GM21526 (cell line): ENCODE measurements at regions not wholly inside any gene's neighbourhood (a gene's known extent, or its start where the extent isn't known, plus 50 kb on each side); places are given as distances from the start of the nearest gene placed in this dataset.
"Not testable (repeated sequence)": the region's sequence is repeated elsewhere in the genome, so short reads cannot be mapped to it uniquely, and the experiment has no call there.

ENCODE experiments used
- ATAC-seq: cut with Tn5 transposase; IDR thresholded peaks from one replicate; pipeline ENCODE4 v1.9.1; 2021; ENCODE audit warnings: moderate library complexity; ENCODE audit not compliant: unreplicated experiment, low FRiP score

- no peak for ATAC-seq
These were observed 2385.2 kb upstream of the C9orf72 start for GRCh38 chr9:29958469-29958868.

GRCh38 chr9:29965834-29966233 lies 2392.6 kb upstream of the C9orf72 start:
- no peak for ATAC-seq

- no peak for ATAC-seq
These were observed 2393.0 kb upstream of the C9orf72 start for GRCh38 chr9:29966247-29966646.

- no peak for ATAC-seq
These were observed 2395.6 kb upstream of the C9orf72 start for GRCh38 chr9:29968831-29969230.

- ATAC-seq, result no peak
These were observed 2396.1 kb upstream of the C9orf72 start for GRCh38 chr9:29969408-29969807.

- ATAC-seq, result no peak
These were observed 2396.8 kb upstream of the C9orf72 start for GRCh38 chr9:29969856-29970647.

GRCh38 chr9:29974197-29974596 lies 2400.9 kb upstream of the C9orf72 start:
- no peak for ATAC-seq

DNA sequence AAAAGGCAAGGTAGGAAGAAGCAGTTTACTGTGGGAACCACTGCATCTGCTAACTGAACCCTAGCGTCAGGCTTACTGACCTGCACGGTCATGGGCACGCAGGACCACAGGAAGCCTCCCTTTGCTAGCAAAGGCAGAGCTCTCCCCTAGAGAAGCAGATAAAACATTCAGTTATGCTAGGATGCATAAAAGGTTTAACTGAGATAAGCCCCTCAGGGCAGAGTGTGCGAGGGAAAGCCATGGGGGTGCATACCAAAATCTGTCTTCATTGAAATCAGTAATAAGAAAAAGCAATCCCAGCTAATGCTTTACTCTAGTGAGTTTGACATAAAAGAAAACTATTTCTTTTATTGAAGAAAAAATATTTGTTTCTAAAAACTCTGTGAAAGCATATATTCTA lies 2403.7 kb upstream of the C9orf72 start:
- ATAC-seq, result no peak

DNA sequence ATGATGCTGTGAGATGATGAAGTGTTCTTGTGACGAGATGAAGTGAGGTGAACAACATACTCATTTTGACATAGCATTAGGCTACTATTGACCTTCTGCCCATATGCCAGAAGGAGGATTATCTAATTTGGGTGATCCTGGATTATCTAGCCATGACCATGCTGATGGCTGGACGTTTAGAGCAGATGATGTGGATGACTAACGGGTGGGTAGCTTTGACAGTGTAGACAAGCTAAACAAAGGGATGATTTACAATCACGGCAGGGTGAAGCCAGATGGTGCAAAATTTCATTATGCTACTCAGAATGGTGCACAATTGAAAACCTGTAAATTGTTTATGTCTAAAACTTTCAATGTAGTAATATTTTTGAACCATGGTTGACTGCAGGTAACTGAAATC lies 2403.4 kb upstream of the ACO1 start:
- ATAC-seq, result no peak

- no peak for ATAC-seq
These were observed 2384.8 kb upstream of the ACO1 start for GRCh38 chr9:29999645-30000044.

DNA sequence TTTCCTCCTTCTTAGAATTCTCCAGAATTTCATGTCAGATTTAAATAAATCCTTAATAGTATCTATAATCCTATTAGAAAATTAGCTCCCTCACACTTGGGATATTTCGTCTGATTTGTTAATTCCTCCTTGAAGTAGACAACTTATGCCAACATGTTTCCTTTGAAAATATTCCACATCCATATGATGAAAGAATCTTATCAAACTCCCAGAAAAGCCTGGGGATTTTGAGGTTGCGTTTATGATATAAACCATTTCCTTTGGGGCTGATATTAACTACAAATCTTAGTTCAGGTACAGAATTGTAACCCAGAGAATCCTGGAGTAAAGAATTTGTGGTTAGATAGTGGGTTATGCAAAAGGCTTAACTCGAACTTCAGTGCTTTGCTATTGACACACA lies 2373.8 kb upstream of the ACO1 start:
- ATAC-seq, result no peak

GRCh38 chr9:30012622-30013021 lies 2371.8 kb upstream of the ACO1 start:
- ATAC-seq, result no peak

DNA sequence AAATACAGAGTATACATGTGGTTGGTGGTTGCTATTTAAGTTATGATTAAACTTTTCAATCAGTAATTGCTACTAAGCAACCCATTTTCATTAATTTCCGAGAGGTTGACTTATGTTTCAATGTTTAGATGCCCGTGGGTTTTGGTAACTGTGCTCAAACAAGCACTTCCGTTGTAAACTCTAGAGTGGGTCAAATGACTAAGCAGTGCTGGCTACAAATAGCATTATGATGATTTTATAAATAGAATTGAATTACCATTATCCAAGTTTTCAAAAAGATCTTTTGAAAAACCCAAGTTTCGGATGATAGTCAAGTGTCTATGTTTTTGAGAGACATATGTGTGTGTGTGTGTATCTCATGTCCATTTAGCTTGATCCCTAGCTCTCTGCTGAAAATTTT lies 2369.4 kb upstream of the ACO1 start:
- no peak for ATAC-seq

DNA sequence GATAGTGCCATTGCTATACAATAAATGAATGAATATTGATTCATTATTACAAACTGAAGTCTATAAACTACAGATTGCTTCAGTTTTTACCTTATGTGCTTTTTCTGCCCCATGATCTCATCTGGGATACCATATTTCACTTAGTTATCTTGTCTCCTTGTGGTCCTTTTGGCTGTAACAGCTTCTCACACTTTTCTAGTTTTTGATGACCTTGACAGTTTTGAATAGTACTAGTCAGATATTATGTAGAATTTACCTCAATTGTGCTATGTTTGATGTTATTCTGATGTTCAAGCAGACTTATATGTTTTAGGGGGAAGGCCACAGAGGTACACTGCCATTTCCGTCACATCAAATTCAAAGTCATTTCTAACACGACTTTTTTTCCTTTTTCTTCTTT lies 2364.3 kb upstream of the ACO1 start:
- no peak for ATAC-seq

DNA sequence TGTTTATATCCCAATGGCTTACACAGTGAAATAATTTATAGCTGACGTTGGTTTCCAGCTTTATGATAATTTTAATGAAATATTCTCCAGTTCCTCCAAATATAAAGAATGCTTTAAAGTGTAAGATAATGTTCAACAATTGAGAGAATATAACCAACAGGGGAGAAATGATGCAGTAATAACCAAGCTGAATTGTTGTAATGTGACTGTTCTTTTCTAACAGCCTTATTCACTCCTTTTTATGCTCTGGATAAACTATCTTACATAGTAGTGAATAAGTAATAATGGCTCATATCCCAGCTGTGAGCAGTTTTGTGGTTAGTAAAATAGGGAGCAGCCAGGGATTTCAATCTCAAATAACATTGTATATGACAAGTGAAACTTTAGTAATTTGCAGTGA lies 2348.7 kb upstream of the ACO1 start:
- no peak for ATAC-seq

DNA sequence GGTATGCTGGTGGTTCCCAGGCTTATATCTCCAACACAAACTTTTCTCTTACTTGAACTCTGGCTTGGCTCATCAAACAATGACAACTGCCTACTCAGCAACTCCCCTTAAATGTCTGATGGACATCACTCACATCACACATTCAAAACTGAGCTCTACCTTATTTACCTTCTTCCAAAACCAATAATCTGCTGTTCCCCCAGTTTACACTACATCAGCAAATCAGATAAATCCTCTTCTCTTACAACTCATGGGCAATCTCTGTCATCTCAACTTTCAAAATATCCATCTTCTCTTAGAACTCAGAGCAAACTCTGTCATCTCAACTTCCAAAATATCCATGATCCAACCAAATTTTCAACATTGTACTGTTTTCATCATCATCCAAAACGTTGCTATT lies 2347.9 kb upstream of the ACO1 start:
- ATAC-seq, result no peak

- ATAC-seq, result no peak
These were observed 2344.7 kb upstream of the ACO1 start for GRCh38 chr9:30039712-30040111.

GRCh38 chr9:30048396-30048795 lies 2336.0 kb upstream of the ACO1 start:
- no peak for ATAC-seq

- no peak for ATAC-seq
These were observed 2326.0 kb upstream of the ACO1 start for GRCh38 chr9:30058463-30058862.

- no peak for ATAC-seq
These were observed 2323.5 kb upstream of the ACO1 start for GRCh38 chr9:30060976-30061375.

- no peak for ATAC-seq
These were observed 2318.6 kb upstream of the ACO1 start for GRCh38 chr9:30065888-30066287.

DNA sequence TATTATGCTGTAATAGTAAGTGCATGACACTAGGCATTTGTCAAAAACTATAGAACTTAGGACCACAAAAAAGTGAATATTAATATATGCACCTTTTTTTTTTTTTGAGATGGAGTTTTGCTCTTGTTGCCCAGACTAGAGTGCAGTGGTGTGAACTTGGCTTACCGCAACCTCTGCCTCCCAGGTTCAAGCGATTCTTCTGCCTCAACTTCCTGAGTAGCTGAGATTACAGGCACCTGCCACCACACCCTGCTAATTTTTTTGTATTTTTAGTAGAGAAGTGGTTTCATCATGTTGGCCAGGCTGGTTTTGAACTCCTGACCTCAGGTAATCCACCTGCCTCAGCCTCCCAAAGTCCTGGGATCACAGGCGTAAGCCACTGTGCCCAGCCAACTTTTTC lies 2315.2 kb upstream of the ACO1 start:
- not testable (repeated sequence) for ATAC-seq

DNA sequence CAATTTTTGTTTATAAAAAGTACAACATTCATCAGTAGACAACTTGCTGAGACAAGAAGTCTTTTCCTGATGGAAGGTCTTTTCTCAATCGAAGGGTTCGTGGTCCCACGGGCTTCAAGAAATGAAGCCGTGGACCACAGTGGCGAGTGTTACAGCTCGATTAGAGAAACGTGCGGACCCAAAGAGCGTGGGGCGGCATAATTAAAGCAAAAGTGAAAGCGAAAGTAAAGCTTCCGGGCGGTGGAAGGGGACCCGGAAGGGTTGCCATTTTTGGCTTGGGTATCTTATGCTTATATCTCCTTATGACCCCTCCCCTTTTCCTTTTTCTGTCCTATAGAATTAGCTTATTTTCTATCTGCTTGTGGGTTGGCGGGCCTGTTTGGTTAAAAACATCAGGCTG lies 2309.4 kb upstream of the ACO1 start:
- ATAC-seq, result no peak
